ENCODE measurements at regions not wholly inside any gene's neighbourhood (a gene's known extent, or its start where the extent isn't known, plus 50 kb on each side); places are given as distances from the start of the nearest gene placed in this dataset.

GRCh38 chr9:88741335-88741734 is 206.4 kb downstream of the NXNL2 start:
- DNase-seq (ENCODE audit: low read depth in 2 of 2) = peak in 1 of 2 donors; percentile 61
- TF ChIP-seq CTCF (IDR thresholded peaks at IDR 0.05; ENCODE audit: low read depth, low read length) = peak; percentile 55
- H3K4me3 ChIP-seq (replicated peaks in 1 of 2; ENCODE audit: low read depth in 2 of 2, low read length in 2 of 2) = no peak overlapping the region

- DNase-seq (ENCODE audit: low read depth in 2 of 2) = peak; percentile 86 to 91
- TF ChIP-seq CTCF (IDR thresholded peaks at IDR 0.05; ENCODE audit: low read depth, low read length) = no peak
- no peak overlapping the region for H3K4me3 ChIP-seq (replicated peaks in 1 of 2; ENCODE audit: low read depth in 2 of 2, low read length in 2 of 2)
These were observed 207.5 kb downstream of the NXNL2 start for GRCh38 chr9:88742483-88742882.

GRCh38 chr9:88742905-88743304 is 207.9 kb downstream of the NXNL2 start:
- no peak for DNase-seq (ENCODE audit: low read depth in 2 of 2)
- no peak overlapping the region for H3K4me3 ChIP-seq (replicated peaks in 1 of 2; ENCODE audit: low read depth in 2 of 2, low read length in 2 of 2)
- no peak for TF ChIP-seq CTCF (IDR thresholded peaks at IDR 0.05; ENCODE audit: low read depth, low read length)

- DNase-seq (ENCODE audit: low read depth in 2 of 2) = peak; percentile 58 to 68
- no peak overlapping the region for H3K4me3 ChIP-seq (replicated peaks in 1 of 2; ENCODE audit: low read depth in 2 of 2, low read length in 2 of 2)
- no peak for TF ChIP-seq CTCF (IDR thresholded peaks at IDR 0.05; ENCODE audit: low read depth, low read length)
These were observed 210.5 kb downstream of the NXNL2 start for GRCh38 chr9:88745276-88746001.

GRCh38 chr9:88746029-88746742 is 211.2 kb downstream of the NXNL2 start:
- no peak for TF ChIP-seq CTCF (IDR thresholded peaks at IDR 0.05; ENCODE audit: low read depth, low read length)
- no peak overlapping the region for H3K4me3 ChIP-seq (replicated peaks in 1 of 2; ENCODE audit: low read depth in 2 of 2, low read length in 2 of 2)
- DNase-seq (ENCODE audit: low read depth in 2 of 2) = peak; percentile 95

- no peak for DNase-seq (ENCODE audit: low read depth in 2 of 2)
- H3K4me3 ChIP-seq (replicated peaks in 1 of 2; ENCODE audit: low read depth in 2 of 2, low read length in 2 of 2) = no peak overlapping the region
- TF ChIP-seq CTCF (IDR thresholded peaks at IDR 0.05; ENCODE audit: low read depth, low read length) = no peak
These were observed 211.9 kb downstream of the NXNL2 start for GRCh38 chr9:88746743-88747398.

Data from cardiac fibroblast (primary cell).